GM18873 (cell line): ENCODE measurements at regions not wholly inside any gene's neighbourhood (a gene's known extent, or its start where the extent isn't known, plus 50 kb on each side); places are given as distances from the start of the nearest gene placed in this dataset.
"Not testable (repeated sequence)": the region's sequence is repeated elsewhere in the genome, so short reads cannot be mapped to it uniquely, and the experiment has no call there.

ENCODE experiments used
- ATAC-seq: cut with Tn5 transposase; IDR thresholded peaks from one replicate; pipeline ENCODE4 v1.9.1; 2021; ENCODE audit warnings: mild to moderate bottlenecking, moderate library complexity, moderate number of reproducible peaks; ENCODE audit not compliant: unreplicated experiment, low FRiP score

DNA sequence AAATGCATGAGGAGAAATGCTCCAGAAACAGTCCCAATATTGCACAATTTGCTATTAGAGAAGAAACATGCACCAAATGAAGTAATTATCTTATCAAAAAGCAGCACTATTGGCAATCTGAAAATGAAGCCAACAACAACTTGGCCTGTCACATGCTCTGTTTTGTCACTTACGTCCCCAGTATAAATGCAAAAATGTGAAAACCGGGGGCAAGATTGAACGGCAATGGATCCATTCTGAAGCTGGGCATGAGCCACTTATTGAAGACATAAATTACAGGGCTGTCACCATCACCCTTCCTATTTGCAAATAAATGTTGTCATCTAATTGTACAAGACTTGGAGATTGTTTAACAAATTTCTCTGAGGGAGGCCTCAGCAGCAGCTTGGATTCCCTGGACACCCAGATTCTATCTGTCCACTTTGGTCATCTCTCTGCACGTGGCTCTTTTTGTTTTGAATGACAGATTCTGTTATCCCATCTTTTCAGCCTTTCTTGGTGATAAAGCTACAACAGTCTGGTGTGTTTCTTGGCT lies 180.2 kb upstream of the CDH5 start:
- no peak for ATAC-seq

DNA sequence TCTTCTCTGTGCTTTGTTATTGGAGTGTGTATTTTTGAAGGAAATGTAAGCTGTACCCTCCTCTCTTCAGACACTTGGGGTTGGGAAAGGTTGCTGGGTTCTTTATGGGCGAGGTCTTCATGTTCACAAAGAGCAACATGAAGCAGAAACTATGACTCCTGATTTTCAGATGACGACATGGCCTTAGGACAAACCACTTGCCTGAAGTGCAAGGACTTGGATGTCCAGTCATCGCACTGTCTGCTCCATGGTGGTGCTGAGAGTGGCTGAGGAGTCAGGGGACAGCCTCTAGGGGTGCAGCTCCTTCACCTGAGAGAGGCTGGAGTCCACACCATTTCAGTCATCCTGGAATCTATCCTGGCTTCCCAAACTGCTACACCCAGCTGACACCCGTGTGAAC lies 183.9 kb upstream of the CDH5 start:
- ATAC-seq: no peak

DNA sequence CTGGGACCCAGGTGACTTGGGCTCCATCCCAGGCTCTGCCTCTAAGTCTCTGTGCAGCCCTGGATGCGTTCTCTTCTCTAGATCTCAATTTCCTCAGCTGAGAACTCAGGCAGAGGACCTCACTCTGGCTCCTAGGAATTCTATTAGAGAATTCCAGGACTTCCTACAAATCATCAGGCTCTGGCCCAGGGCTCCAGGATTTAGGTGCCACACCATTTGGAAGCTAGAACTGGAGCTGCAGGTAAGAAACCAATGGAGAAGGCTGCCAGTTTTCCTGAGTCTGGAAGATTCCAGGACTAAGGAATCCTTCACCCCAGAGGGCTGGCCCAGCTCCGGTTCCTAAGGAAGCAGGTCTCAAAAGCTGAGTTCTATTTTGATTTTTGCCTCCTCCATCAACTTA lies 189.8 kb upstream of the CDH5 start:
- no peak for ATAC-seq

DNA sequence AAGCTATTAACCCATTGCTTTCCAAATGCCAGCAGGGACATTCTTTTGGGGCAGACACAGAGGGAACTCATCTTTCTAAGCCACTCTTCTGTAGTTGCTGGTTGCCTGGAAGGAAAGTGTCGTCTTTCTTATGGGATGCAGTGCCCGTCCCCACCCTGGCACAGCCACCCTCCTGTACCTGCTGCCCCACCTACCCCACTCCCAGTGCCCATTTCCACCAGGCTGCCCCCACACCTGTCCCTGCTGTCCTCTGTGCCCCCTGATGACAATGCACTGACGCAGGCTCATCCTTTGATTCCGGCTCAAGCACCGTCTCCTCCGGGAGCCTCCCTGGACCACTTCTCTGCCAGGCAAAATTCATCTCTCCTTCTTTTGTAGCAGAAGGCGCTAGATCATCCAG lies 190.4 kb upstream of the CDH5 start:
- ATAC-seq: no peak

DNA sequence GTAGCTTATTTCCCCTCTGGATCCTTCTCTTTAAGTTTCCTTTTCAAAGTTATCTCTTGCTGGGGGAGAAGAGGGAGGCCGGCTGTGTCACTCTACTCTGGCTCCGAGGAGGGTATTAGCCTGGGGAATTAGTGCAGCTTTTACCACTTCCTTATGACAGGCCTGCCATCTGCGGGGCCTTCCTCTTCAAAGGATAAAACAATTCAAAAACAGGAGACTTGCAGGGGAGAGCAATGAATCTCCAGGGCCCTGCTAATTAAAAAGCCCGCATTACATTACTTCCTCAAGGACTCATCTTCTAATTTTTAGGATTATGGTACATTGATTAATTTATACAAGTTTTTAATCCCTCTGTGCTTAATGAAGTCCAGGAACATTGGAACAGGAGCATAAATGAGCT lies 190.9 kb upstream of the CDH5 start:
- ATAC-seq: no peak

DNA sequence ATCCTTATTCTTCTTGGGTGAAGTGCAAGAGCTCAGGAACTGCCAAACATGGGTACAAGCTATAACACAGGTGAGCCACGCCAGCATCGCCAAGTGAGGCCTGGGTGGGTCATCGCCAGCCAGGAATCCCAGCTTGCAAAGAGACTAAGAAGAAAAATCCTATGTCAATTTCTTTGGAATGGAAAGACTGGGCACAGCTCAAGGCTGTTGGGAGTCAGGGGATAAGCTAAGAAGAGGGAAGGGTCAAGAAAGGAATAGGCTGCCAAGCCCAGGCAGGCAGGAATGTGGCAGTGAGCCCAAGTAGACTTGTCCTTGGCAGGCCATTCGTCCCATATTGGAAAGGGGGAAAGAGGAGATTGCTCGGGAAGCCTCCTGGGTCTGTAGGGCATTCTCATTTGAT lies 191.4 kb upstream of the CDH5 start:
- no peak for ATAC-seq

DNA sequence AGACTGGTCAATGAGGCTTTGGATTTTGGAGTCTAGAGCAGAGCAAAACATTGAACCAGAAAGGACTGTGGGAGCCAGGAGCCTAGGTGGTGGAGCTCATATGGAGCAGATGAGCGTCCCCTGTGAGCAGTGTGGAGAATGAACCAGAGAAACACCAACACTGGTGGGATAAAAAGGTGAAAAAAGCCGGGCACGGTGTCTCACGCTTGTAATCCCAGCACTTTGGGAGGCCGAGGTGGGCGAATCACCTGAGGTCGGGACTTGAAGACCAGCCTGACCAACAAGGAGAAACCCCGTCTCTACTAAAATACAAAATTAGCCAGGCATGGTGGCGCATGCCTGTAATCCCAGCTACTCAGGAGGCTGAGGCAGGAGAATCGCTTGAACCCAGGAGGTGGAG lies 192.7 kb upstream of the CDH5 start:
- ATAC-seq: not testable (repeated sequence)

DNA sequence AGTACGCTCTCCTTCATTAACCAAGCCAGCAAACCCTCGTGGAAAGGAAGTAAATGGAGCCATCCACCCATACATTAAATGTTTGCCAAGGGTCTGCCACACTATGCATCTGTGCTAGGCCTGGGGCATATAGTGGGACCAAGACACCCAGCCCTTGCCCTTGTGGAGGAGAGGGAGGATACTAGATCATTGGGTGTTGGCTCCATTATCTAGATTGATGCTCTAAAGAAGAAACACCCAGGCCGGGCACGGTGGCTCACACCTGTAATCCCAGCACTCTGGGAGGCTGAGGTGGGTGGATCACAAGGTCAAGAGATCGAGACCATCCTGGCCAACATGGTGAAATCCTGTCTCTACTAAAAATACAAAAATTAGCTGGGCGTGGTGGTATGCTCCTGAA lies 193.3 kb upstream of the CDH5 start:
- not testable (repeated sequence) for ATAC-seq

DNA sequence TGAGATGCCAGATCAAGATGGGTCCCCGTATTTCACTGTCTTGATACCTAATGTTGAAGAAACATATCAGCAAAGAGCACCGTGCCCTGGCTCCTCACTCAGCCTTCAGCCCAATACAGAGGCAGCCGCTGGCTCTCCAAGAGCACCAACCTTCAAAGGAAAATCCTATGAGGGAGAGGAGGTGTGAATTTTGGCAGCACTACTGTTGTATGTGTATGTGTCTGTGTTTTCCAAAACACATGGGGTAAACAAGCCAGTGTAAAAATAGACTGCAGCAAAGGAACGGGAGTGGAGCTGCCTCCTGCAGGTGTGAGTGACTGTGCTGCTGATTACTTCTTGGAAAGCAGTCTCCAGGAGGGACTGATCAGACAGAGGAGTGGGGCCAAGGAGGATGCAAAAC lies 194.0 kb upstream of the CDH5 start:
- no peak for ATAC-seq

DNA sequence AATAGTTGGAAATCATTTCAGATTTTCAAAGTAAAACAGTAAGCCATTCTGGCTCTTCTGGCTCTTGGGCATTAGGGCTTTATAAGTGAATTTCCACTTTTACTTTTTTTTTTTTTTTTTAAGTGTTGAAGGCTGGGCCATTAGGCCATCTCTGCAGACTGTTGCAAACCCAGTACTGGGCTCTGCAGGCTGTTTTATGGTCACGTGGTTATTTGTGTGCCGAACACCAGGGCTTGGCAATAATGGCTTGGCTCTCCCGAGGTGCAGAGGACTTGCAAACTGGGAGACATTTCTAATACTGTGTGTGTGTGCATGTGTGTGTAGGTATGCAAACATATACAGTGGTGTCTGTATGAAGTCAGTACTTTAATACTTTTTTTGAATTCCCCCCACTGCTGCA lies 194.9 kb upstream of the CDH5 start:
- no peak for ATAC-seq

DNA sequence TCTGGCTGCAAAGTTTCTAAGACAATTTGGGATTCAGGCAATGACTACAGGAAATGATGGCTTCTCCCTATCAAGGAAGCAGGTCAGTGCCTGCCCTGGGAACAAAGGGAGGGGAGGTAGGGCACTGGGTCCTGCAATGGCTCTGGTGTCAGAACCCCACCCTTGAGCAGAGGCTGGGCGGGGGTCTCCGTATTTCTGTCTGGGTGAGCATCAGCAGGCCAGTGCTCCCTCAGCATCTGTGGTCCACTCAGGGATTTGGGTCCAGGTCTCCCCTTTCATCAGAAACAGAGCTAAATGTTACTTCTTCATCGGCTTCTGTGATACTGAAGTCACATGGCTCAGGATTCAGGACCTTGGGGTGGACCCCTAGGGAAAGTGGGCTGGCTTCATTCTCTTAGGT lies 195.5 kb upstream of the CDH5 start:
- no peak for ATAC-seq

DNA sequence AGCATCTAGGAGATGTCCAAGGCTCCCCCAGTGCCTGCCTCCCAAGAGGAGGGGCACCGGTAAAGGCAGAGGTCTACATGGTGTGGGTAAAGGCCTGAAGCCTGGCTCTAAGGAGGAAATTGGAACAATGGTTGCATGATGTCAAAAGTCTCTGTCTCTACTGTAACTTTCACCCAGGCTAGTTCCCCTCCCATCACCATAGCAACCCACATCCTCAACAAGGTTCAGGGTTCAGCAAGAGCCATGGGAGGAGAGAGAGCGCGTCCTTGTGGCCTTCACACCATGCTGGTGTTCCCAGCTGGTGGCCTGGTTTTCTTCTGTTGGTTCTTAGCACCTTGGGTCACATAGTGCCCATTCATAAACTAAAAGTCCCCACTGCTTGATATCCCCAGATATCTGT lies 196.7 kb upstream of the CDH5 start:
- no peak for ATAC-seq

DNA sequence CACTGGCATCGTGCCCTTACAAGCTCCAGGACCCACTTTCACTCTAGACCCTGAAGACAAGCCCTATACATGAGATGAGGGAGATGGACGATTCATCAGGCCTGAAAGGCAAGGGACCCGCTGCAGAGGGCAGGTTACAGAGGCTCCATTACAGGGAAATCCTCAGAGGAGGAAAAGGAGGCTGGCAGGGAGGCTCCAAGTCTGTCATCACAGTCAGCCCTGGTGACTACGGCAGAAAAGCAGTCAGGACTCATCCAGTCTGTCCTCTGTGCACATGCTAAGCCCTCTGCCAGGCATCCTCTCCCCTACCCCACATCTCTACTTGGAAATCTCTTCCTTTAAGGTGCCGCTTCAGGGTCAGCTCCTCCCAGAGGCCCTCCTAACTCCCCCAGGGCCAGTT lies 197.7 kb upstream of the CDH5 start:
- no peak for ATAC-seq

DNA sequence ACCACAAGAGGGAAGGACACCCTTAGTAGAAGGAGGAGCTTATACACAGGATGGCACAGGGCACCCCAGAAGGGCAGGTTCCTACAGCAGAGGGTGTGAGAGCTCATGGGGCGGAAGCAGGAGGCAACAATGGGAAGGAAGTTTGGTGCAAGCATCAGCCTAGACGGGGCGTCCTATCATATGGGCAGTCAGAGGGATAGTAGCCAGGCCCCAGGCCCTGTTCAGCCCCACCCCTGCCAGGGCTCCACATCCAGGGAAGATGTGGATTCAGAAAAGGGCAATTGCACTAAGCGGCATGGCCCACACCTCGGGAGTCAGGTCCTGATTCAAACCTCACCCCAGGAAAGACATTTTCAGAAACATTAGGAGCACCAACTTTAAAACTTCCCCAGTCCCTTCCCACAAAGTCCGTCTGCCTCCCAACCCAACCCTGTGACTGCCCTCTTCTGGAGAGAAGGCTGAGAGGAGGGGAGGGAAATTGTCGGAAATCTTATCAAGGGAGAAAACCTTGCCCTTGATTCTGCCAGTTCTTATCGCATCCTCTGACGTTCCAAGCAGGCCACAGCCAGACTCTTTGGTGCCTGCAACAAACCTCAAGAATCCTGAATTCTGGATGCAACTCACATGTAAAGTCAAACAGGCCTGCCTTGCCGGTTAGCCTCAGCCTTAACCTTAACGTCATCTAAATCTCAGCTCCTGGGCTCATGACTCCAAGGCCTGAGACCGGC lies 198.8 kb upstream of the CDH5 start:
- no peak for ATAC-seq

DNA sequence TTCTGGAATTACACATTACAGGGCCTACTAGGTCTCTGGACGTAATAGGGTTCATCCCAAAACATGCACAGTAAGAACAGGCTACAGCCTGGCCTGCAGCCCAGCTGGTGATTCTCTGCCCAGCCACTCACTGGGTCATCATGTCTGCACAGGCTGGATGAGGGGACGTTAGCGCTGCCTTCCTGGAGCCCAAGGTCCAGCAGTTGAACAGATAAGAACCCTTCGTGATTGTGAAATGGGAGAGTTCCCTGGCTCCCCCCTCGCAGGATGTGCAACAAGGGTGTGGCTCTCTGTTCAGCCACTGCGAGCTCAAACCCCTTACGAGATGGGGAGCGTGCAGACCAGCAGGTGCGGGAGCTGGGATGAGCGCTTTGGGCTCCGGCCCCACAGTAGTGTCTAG lies 200.0 kb upstream of the CDH5 start:
- ATAC-seq: no peak

DNA sequence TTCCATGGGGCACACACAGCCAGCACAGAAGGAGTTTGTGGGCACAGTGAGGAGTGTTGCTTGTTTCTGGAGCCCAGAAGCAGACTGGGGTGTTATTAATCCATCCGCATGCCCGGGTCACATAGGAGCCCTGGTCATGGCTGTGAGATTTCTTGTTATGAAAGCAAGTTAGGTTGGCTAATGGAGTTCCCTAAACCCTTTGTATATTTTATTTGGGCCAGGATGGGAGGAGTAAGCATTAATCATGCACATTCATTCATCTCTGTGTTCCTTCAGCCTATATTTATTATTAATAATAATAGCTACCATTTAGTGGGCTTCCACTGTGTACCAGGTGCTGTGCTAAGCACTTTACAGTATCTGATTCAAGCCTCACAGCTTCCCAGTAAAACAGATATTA lies 200.6 kb upstream of the CDH5 start:
- no peak for ATAC-seq

DNA sequence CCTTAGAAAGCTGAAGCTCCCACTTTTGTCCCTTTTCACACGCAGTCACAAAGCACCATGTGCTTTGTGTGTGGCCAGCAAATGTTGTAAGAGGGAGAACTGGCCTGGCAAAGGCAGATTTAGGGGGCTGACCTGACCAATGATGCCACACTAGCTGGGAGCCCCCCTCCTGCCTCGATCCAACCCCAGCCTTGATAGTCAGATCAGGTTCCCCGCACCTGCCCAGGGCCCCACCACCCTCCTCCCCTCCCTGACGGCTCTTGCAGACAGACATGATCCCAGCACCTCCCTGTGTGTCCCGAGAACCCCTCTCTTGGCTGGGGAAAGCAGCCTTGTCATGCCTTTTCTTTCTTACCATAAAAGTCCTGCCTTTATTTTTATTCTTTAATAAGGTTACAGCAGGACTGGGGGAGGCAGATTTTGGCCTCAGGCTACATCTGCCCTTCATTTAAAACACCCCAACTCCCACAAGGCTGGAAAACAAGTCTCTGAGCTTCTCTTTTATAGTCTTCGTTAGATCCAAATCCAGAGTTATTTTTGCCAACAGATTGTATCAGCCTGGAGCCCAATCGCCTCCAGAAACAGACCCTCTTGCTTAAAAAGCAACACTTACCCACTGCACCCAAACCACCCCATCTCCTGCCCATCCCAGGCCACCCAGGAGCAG lies 201.8 kb upstream of the CDH5 start:
- no peak for ATAC-seq

DNA sequence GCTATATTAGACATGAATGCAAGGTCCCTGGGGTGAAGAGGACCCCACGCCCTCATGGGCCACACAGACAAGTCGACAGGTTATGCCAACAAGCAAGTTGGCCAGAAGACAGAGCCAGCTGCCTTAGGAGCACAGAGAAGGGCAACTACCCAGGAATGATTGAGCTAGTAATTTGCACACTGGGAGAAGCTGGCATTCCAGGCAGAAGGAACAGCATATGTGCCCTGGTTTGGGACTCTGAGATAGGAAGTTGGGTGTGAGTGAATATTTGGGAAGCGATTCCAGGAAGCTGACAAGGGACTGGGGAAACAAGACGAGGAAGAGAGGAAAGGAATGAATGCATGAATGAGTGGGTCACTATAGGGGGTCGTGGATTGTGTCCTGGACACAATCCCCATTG lies 203.7 kb upstream of the CDH5 start:
- no peak for ATAC-seq

DNA sequence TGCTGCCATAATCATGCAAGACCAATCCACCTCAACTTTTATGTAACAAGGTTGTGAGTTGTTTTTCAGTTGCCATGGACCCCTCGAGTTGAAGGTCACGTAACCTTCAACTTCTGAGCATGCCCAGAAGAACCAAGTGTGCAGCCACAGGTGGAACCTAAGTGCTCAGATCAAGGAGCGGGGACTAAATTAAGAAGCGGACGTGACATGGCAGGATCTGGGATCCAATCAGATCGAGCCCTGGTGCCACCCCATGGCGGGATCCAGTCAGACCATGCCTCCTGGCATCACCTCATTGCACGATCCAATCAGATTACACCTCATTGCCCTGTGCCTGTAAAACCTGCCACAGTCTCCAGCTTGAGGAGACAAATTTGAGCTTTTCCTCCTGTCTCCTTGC lies 204.5 kb upstream of the CDH5 start:
- no peak for ATAC-seq

DNA sequence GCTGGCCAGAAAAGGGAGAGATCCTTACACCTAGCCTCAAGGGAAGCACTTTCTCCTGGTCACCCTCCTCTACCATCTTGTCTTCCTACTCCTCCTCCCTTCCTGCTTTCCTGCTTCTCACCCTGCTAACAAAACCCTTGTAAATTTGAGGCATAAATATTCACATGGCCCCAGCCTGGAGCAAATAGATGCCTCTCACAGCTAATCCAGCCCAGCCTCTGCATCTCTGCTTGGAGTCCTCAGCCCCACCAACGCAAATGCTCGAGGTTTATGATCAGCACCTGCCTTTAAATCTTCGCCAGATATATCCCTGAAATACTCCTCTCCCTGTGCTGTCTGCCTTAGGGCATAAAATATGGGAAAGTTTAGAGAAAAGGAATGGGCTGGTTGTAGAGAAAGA lies 205.2 kb upstream of the CDH5 start:
- ATAC-seq: no peak

DNA sequence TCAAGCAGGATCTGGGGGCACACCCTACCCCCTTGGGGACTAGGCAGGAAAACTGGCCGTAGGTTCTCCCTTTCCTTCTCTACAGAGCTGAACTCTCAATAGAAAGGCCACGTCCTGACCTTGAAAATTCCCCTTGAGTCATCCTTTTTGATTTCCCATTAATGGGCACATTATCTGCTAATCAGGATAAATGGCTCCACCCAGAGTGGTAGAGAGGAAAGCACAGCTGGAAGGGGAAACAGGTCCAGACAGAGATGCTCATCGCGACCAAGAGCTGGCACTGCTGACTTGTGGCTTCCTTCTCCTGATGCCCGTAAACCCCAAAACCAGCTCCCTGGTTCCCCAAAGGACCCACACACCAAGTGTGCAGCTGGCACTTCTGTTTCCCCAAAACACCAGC lies 206.5 kb upstream of the CDH5 start:
- ATAC-seq: no peak

DNA sequence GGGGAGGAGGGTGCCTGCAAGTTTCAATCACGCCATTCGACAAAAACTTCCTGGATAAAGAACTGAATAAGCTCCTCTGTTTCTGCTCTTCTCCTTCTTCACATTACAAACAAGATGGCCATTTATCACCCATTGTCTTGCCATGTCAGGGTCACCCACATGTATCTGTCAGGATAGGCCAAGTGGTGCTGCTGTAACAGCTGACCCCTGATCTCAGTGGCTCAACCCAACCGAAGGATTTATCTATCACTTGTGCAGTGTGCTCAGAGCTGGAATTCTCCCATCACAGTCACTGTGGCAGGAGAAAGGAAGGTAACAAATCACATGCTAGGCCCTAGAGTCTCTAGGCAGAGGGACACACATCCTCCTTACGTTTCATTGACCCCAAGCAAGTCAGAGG lies 210.0 kb upstream of the CDH5 start:
- no peak for ATAC-seq
